ENCODE measurements at regions not wholly inside any gene's neighbourhood (a gene's known extent, or its start where the extent isn't known, plus 50 kb on each side); places are given as distances from the start of the nearest gene placed in this dataset.

- H2AFZ ChIP-seq (ENCODE audit: low read depth, low read length), result no peak overlapping the region
- H3K27me3 ChIP-seq (ENCODE audit: control insufficient read depth in 2 of 2, insufficient read depth in 2 of 2, low read length in 2 of 2), result no peaks in the 10 kb centered on the region
- no peaks in the 10 kb centered on the region for H3K36me3 ChIP-seq (ENCODE audit: control insufficient read depth in 2 of 2, extremely low read depth in 1 of 2, insufficient read depth in 2 of 2, low read length in 2 of 2)
- DNase-seq (ENCODE audit: low read depth, low spot score) (no peak), FAIRE-seq (no peak)
- intact Hi-C loops (cut with micrococcal nuclease) (no loop called here), dilution Hi-C loops (cut with MboI; ENCODE audit: extremely low pct_ligation_motif_present, low sequenced_read_pairs) (no loop called here)
- no peaks in the 10 kb centered on the region for H3K9me1 ChIP-seq (replicated peaks; ENCODE audit: control insufficient read depth, extremely low read depth, insufficient read depth, low read length)
- ChIA-PET POLR2A (no interaction called here), CTCF (interaction anchor here (0.7 to 1.1 kb wide), 2 partner anchors 10 to 35 kb away, joined by 3 read pairs; no protein-coding TSS in a partner anchor)
- H4K20me1 ChIP-seq (replicated peaks; ENCODE audit: control insufficient read depth, extremely low read depth, insufficient read depth, low read length), result no peaks in the 10 kb centered on the region
- no peak overlapping the region for H3K27ac ChIP-seq (ENCODE audit: insufficient read depth, low read depth, low read length)
- no TSS peak for BruUV-seq (replicated peaks)
- H3K9ac ChIP-seq (replicated peaks; ENCODE audit: extremely low read depth, insufficient read depth, low read length), result no peak overlapping the region
- TF ChIP-seq JUN (IDR thresholded peaks at IDR 0.05; ENCODE audit: borderline replicate concordance, insufficient read depth, insufficient read length, low read depth), result no peak
- TF ChIP-seq MAX (IDR thresholded peaks at IDR 0.05; ENCODE audit: insufficient read depth, insufficient read length), result no peak
- no peak overlapping the region for H3K4me2 ChIP-seq (ENCODE audit: insufficient read depth, low read length)
- H3K4me1 ChIP-seq (ENCODE audit: control insufficient read depth, extremely low read depth, insufficient read depth, low read length), result peaks cover 3% of the 10 kb centered on the region
- no peaks in the 10 kb centered on the region for H3K9me3 ChIP-seq (replicated peaks; ENCODE audit: control insufficient read depth, insufficient read depth, low read length)
- H3K79me2 ChIP-seq (ENCODE audit: control insufficient read depth, insufficient read depth, low read length), result no peaks in the 10 kb centered on the region
- no peak overlapping the region for H3K4me3 ChIP-seq (replicated peaks in 1 of 3; ENCODE audit: insufficient read depth in 1 of 3, low read depth in 1 of 3, low read length in 3 of 3)
These were observed 284.9 kb upstream of the TBL1XR1 start for GRCh38 chr3:177482048-177482691.

GRCh38 chr3:177483182-177483967, 286.1 kb upstream of the TBL1XR1 start:
- Histone ChIP-seq H3K4me2 (ENCODE audit: insufficient read depth, low read length) (no peak overlapping the region), H3K79me2 (ENCODE audit: control insufficient read depth, insufficient read depth, low read length) (no peaks in the 10 kb centered on the region), H3K36me3 (ENCODE audit: control insufficient read depth in 2 of 2, extremely low read depth in 1 of 2, insufficient read depth in 2 of 2, low read length in 2 of 2) (no peaks in the 10 kb centered on the region), H3K4me3 (replicated peaks in 1 of 3; ENCODE audit: insufficient read depth in 1 of 3, low read depth in 1 of 3, low read length in 3 of 3) (no peak overlapping the region), H3K27me3 (ENCODE audit: control insufficient read depth in 2 of 2, insufficient read depth in 2 of 2, low read length in 2 of 2) (no peaks in the 10 kb centered on the region), H4K20me1 (replicated peaks; ENCODE audit: control insufficient read depth, extremely low read depth, insufficient read depth, low read length) (no peaks in the 10 kb centered on the region), H3K9me1 (replicated peaks; ENCODE audit: control insufficient read depth, extremely low read depth, insufficient read depth, low read length) (no peaks in the 10 kb centered on the region), H3K27ac (ENCODE audit: insufficient read depth, low read depth, low read length) (no peak overlapping the region), H3K9me3 (replicated peaks; ENCODE audit: control insufficient read depth, insufficient read depth, low read length) (no peaks in the 10 kb centered on the region), H3K4me1 (ENCODE audit: control insufficient read depth, extremely low read depth, insufficient read depth, low read length) (peaks cover 3% of the 10 kb centered on the region), H3K9ac (replicated peaks; ENCODE audit: extremely low read depth, insufficient read depth, low read length) (no peak overlapping the region), H2AFZ (ENCODE audit: low read depth, low read length) (no peak overlapping the region)
- dilution Hi-C loops (cut with MboI; ENCODE audit: extremely low pct_ligation_motif_present, low sequenced_read_pairs), result no loop called here
- FAIRE-seq (no peak), DNase-seq (ENCODE audit: low read depth, low spot score) (no peak)
- no TSS peak for BruUV-seq (replicated peaks)
- CTCF ChIA-PET, result interaction anchor here (0.9 to 1.2 kb wide), 2 partner anchors 431 to 432 kb away, joined by 3 read pairs; no protein-coding TSS in a partner anchor
- TF ChIP-seq, protein P1, sequence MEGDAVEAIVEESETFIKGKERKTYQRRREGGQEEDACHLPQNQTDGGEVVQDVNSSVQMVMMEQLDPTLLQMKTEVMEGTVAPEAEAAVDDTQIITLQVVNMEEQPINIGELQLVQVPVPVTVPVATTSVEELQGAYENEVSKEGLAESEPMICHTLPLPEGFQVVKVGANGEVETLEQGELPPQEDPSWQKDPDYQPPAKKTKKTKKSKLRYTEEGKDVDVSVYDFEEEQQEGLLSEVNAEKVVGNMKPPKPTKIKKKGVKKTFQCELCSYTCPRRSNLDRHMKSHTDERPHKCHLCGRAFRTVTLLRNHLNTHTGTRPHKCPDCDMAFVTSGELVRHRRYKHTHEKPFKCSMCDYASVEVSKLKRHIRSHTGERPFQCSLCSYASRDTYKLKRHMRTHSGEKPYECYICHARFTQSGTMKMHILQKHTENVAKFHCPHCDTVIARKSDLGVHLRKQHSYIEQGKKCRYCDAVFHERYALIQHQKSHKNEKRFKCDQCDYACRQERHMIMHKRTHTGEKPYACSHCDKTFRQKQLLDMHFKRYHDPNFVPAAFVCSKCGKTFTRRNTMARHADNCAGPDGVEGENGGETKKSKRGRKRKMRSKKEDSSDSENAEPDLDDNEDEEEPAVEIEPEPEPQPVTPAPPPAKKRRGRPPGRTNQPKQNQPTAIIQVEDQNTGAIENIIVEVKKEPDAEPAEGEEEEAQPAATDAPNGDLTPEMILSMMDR (IDR thresholded peaks at IDR 0.05; ENCODE audit: extremely low read depth in 1 of 2, insufficient read depth in 1 of 2, low read depth in 1 of 2, low read length in 2 of 2), result peak; percentile 12 to 31
- TF ChIP-seq POLR2A (IDR thresholded peaks at IDR 0.05; ENCODE audit: low read depth, low read length), result no peak
- intact Hi-C loops (cut with micrococcal nuclease), result no loop called here
- POLR2A ChIA-PET, result no interaction called here
